NCI-H146 treated with DMSO at 0.1 percent for 48 hours (cell line): ENCODE measurements at regions not wholly inside any gene's neighbourhood (a gene's known extent, or its start where the extent isn't known, plus 50 kb on each side); places are given as distances from the start of the nearest gene placed in this dataset.

ENCODE experiments used
- DNase-seq: peaks from one replicate; lab custom pipeline; 2025; ENCODE audit not compliant: unreplicated experiment; lab: John Stamatoyannopoulos, UW

GRCh38 chrX:10021461-10022272 lies 54.5 kb downstream of the CLDN34 start:
- no peak for DNase-seq

GRCh38 chrX:10022273-10022541 lies 55.0 kb downstream of the CLDN34 start:
- no peak for DNase-seq

GRCh38 chrX:10022580-10023245 lies 55.6 kb downstream of the CLDN34 start:
- no peak for DNase-seq

GRCh38 chrX:10023821-10024220 lies 56.7 kb downstream of the CLDN34 start:
- DNase-seq, result no peak

GRCh38 chrX:10025742-10026493 lies 58.8 kb downstream of the CLDN34 start:
- no peak for DNase-seq

- no peak for DNase-seq
These were observed 61.3 kb downstream of the CLDN34 start for GRCh38 chrX:10028283-10029104.

GRCh38 chrX:10030570-10030969 lies 63.4 kb downstream of the CLDN34 start:
- DNase-seq, result no peak

GRCh38 chrX:10031746-10032145 lies 64.6 kb downstream of the CLDN34 start:
- DNase-seq, result peak; percentile 27

- DNase-seq, result no peak
These were observed 65.0 kb downstream of the CLDN34 start for GRCh38 chrX:10032147-10032546.

- no peak for DNase-seq
These were observed 66.3 kb downstream of the CLDN34 start for GRCh38 chrX:10033375-10034007.

- no peak for DNase-seq
These were observed 67.6 kb downstream of the CLDN34 start for GRCh38 chrX:10034740-10035260.

GRCh38 chrX:10038585-10038984 lies 71.4 kb downstream of the CLDN34 start:
- DNase-seq, result no peak

GRCh38 chrX:10039821-10040793 lies 72.9 kb downstream of the CLDN34 start:
- DNase-seq, result no peak

- DNase-seq, result no peak
These were observed 73.8 kb downstream of the CLDN34 start for GRCh38 chrX:10040961-10041360.

GRCh38 chrX:10041383-10041782 lies 74.2 kb downstream of the CLDN34 start:
- no peak for DNase-seq

GRCh38 chrX:10042055-10042454 lies 74.9 kb downstream of the CLDN34 start:
- DNase-seq, result no peak

- no peak for DNase-seq
These were observed 76.2 kb downstream of the CLDN34 start for GRCh38 chrX:10043386-10043785.

GRCh38 chrX:10044021-10044420 lies 76.9 kb downstream of the CLDN34 start:
- DNase-seq, result no peak

- no peak for DNase-seq
These were observed 78.3 kb downstream of the CLDN34 start for GRCh38 chrX:10045327-10046000.
